GM12865 (cell line): ENCODE measurements at regions not wholly inside any gene's neighbourhood (a gene's known extent, or its start where the extent isn't known, plus 50 kb on each side); places are given as distances from the start of the nearest gene placed in this dataset.

Experiments
- DNase-seq: peaks from one replicate; pipeline ENCODE4 v3.0.0; 2010; ENCODE audit warnings: low read depth
- H3K4me3 ChIP-seq: 2 replicates; pipeline ENCODE4 v1.5.1; 2011; ENCODE audit warnings: mild to moderate bottlenecking, low read depth, low read length, control low read depth
- TF ChIP-seq, protein P1 (sequence below): IDR thresholded peaks from 2 replicates; pipeline ENCODE4 v1.5.1; 2011; ENCODE audit warnings: low read length, control low read depth, low read depth, inconsistent platforms; ENCODE audit not compliant: insufficient read depth; ENCODE audit errors: missing control alignments

DNA sequence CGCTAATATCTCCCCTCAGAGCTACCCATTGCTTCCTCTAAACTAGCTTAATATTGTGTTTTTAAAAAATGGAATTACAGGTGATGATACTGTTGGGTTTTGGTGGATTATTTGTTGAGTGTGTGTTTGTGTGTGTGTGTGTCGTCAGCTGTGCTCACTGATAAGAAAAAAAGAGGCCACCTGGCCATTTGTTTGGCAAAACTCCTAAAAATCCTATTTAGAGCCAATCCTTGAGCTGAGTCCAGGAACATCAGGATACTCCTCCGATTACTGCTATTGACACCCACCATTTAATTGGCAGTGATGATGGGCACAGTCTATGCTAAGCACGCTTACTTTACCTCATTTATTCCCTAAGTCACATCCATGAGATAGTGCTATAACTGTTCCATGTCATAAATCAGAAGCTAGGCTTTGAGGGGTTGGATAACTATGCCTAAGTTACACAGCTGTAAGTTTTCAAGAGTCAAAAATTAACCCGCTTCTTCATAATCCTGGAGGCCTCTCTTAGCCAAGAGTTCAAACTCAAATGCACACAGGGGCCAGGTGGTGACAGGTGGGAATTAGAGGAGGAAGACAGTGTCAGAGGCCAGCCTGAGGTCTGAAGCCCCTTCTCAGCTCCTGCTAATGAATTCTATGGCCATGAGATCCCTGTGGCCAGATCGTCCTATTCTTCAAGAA is 1026.6 kb upstream of the TMEM132C start:
- DNase-seq: no peak
- TF ChIP-seq, protein P1, sequence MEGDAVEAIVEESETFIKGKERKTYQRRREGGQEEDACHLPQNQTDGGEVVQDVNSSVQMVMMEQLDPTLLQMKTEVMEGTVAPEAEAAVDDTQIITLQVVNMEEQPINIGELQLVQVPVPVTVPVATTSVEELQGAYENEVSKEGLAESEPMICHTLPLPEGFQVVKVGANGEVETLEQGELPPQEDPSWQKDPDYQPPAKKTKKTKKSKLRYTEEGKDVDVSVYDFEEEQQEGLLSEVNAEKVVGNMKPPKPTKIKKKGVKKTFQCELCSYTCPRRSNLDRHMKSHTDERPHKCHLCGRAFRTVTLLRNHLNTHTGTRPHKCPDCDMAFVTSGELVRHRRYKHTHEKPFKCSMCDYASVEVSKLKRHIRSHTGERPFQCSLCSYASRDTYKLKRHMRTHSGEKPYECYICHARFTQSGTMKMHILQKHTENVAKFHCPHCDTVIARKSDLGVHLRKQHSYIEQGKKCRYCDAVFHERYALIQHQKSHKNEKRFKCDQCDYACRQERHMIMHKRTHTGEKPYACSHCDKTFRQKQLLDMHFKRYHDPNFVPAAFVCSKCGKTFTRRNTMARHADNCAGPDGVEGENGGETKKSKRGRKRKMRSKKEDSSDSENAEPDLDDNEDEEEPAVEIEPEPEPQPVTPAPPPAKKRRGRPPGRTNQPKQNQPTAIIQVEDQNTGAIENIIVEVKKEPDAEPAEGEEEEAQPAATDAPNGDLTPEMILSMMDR: no peak
- H3K4me3 ChIP-seq: no peak overlapping the region

DNA sequence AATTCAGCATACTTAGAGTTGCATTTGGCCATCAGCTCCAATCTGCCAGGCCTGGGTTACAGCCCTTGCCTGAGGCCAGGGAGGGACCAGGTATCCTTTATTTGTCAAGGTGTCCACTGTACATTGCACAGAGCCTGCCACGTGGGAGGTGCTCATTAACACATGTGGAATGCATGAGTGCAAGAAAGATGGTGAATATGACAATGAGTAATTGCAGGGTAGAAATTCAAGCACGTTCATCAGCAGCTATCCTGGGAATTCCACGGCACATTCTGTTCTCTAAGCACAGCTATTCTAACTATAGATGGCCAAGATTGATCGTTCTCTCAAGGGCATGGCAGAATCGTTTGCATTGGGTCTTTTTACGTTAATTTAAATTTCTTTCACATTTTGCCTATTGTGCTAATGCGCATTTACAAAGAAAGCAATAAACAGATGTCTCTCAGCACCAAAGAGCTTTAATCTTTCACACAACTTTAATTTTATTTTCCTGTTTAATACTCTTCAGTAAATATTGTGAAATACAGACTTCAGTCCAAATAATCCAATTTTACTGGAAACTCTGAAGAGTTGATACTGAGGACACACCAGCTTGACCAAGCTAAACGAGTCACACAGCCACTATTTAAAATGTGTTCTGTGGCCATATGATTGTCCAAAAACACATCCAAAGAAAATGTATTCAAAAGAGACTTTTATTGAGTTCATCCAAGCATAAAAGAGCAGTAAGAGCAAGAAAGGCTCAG is 1025.7 kb upstream of the TMEM132C start:
- H3K4me3 ChIP-seq: no peak overlapping the region
- no peak for DNase-seq
- TF ChIP-seq, protein P1: no peak

DNA sequence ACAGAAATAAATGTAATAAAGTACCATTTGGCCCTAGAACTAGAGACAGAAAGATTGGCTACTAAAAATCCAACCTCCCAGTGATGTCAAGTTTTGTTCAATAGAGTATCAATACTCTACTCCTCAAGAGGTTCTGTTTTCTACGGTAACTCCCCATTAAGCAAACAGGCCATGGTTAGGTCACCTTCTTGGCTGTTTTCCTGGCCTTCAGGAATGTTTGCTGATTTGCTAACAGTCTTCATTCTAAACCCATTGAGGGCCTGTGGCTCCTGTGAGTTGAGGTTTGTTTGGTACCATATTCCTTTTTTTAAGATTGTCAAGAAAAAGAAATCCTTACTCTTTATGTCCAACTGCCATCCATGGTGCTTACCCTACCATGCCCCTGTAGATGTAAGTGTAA is 1022.0 kb upstream of the TMEM132C start:
- DNase-seq: no peak
- no peak overlapping the region for H3K4me3 ChIP-seq
- TF ChIP-seq, protein P1: no peak

DNA sequence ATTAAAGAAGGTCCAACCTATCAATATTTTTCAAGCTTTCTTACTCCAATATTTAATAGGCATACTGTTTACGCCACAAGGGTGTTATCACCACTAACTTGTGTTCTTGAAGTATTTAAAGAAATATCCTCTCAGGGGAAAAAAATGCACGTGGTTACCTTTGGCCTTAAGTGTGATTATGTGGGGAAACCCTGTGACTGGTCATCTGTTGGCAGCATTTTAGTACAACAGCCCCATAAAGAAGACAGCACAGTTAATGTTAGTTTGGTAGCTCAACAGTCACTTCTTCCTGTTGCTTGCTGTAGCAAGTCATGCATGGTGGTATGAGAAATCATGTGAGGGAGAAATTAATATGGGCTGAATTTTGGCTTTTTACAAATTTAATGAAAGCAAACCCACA is 1021.5 kb upstream of the TMEM132C start:
- H3K4me3 ChIP-seq: no peak overlapping the region
- DNase-seq: no peak
- TF ChIP-seq, protein P1: no peak

DNA sequence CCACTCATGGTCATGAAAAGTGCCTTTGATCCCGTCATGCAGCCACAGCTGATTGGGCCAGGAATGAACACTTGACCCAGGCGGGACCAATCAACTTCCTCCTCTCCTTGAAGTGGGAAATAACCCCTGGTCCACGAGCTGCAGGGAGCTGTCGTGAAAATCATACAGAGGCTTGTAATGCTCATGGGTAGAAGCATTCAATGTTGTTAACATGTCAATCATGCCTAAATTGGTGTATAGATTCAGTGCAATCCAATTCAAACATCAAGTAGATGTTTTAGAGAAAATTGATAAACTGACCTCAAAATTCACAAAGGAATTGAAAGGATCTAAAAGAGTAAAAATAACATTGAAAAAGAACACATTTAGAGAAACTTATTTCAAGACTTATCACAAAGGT is 1019.0 kb upstream of the TMEM132C start:
- TF ChIP-seq, protein P1: no peak
- no peak overlapping the region for H3K4me3 ChIP-seq
- no peak for DNase-seq

DNA sequence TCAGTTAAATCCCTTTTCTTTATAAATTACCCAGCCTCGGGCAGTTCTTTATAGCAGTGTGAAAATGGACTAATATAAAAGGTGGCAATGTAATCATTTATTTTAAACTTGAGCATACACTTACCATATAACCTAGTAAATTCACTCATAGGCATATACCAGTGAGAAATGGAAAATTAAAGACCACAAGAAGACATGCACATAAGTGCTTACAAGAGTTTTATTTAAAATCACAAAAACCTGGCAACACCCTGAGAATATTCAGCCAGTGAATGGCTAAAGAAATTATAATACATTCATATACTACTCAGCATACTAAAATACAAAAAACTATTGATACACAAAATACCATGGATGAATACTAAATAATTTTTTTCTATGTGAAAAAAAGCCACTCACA is 1017.5 kb upstream of the TMEM132C start:
- TF ChIP-seq, protein P1: no peak
- no peak overlapping the region for H3K4me3 ChIP-seq
- no peak for DNase-seq
